GM21576 (cell line): ENCODE measurements at regions not wholly inside any gene's neighbourhood (a gene's known extent, or its start where the extent isn't known, plus 50 kb on each side); places are given as distances from the start of the nearest gene placed in this dataset.
"Not testable (repeated sequence)": the region's sequence is repeated elsewhere in the genome, so short reads cannot be mapped to it uniquely, and the experiment has no call there.

Source experiments
- ATAC-seq: cut with Tn5 transposase; IDR thresholded peaks from one replicate; pipeline ENCODE4 v1.9.1; 2021; ENCODE audit warnings: mild to moderate bottlenecking, moderate library complexity; ENCODE audit not compliant: unreplicated experiment

GRCh38 chr9:90165281-90165680 is 477.3 kb downstream of the DIRAS2 start:
- no peak for ATAC-seq

GRCh38 chr9:90166374-90166773 is 476.2 kb downstream of the DIRAS2 start:
- not testable (repeated sequence) for ATAC-seq

- no peak for ATAC-seq
Observed at GRCh38 chr9:90167914-90168313, 474.7 kb downstream of the DIRAS2 start.

DNA sequence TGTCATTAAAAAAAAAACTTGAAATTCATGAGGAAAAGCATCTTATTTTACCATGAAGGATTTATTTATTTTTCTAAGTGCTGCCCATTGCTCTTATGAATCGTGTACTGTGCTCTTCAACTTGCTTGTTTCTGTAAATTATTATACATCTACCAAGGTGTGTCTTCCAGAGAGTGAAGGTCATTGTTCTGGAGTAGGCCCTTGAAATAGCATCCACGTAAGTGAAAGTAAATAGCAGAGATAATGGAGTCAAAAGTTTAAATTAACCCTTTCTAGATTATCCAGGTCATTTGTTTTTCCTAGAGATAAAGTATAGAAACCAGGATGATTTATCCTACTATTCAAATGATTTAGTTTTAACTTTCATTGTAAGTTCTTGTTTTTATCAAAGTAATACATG is 473.1 kb downstream of the DIRAS2 start:
- no peak for ATAC-seq

- ATAC-seq, result not testable (repeated sequence)
Observed at GRCh38 chr9:90173935-90174334, 468.7 kb downstream of the DIRAS2 start.

GRCh38 chr9:90174346-90174745 is 468.3 kb downstream of the DIRAS2 start:
- not testable (repeated sequence) for ATAC-seq

DNA sequence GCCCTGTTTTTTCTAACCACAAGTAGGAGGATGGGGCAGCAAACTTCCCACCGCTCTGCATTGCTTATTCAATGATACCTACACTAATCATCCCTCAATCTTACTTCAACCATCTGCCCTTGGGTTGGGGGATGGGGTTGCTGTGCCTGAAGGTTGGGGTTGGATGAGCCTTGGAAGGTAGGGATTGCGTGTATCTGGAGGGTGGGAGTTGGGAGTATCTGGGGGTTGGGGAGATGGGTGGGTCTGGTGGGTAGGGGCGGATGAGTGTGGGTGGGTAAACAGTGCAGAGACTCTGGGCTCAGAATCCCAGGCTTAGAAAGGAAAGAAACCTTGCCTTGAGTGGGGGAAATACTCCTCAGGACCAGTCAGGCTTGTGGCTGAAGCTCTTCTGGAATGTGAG is 467.4 kb downstream of the DIRAS2 start:
- ATAC-seq, result no peak

DNA sequence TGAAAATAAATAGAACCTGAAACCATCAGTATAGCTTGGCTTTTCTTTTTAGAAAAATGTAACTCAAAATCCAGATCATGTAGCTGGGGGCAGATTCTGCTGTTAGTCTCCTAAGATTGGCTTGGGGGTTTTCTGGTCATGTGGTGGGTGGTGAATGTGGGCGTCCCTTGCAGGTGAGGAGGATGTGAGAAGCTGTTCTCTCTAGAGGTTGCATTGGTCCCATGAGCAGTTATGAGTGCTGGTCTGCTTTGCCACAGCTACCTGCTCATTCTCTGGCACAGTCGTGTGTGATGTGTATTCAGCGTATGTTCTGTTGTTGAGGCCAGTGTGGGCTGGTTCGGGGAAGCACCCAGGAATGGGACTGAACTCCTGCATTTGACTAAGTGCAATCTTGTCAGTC is 466.8 kb downstream of the DIRAS2 start:
- no peak for ATAC-seq

GRCh38 chr9:90176901-90177300 is 465.7 kb downstream of the DIRAS2 start:
- no peak for ATAC-seq

GRCh38 chr9:90180381-90180780 is 462.2 kb downstream of the DIRAS2 start:
- ATAC-seq, result no peak

DNA sequence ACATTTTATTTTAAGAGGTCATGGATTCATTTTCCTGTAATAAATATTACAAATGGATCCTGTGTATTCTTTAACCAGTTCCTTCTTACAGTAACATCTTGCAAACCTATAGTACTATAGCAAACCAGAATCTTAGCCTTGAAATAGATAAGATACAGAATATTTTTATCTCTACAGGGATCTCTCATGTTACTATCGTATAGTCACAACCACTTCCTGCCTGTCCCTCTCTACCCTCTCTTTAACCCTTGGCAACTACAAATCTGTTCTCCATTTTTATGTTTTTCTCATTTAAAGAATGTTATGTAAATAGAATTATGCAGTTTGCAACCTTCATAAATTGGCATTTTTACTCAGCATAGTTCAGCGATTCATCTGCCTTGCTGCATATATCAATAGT is 454.0 kb downstream of the DIRAS2 start:
- ATAC-seq, result peak; percentile 43

DNA sequence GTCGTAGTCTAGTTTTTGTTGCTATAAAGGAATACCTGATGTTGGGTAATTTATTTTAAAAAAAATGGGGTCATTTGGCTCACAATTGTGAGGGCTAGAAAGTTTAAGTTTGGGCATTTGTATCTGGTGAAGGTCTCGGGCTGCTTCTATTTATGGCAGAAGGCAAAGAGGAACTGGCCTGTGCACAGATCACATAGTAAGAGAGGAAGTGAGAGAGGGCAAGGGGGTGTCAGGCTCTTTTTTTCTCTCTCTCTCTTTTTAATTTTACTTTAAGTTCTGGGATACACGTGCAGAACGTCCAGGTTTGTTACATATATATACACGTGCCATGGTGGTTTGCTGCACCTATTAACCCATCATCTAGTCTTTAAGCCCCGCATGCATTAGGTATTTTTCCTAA is 453.3 kb downstream of the DIRAS2 start:
- ATAC-seq, result peak; percentile 99

GRCh38 chr9:90192465-90192864 is 450.2 kb downstream of the DIRAS2 start:
- ATAC-seq, result not testable (repeated sequence)

- no peak for ATAC-seq
Observed at GRCh38 chr9:90198956-90199355, 443.7 kb downstream of the DIRAS2 start.

DNA sequence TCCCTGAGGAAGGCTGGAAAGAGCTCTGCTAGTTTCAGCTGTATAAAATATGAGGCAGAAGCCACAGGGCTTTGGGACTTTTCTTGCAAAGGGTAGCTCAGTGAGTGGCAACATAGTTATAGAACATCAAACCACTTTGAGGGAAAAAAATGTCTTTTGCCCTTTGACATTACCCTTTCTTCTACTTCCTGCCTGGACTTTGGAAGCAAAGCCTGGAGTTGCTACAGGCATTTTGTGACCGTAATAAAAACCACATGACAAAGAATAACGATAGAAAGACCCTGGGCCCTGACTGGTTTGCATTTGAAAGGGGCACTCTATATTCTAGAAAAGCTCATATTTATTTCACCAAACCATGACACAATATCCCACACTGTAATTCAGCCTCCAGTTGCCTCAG is 440.9 kb downstream of the DIRAS2 start:
- ATAC-seq, result no peak

GRCh38 chr9:90204128-90204831 is 438.3 kb downstream of the DIRAS2 start:
- ATAC-seq, result no peak

GRCh38 chr9:90213045-90213444 is 429.6 kb downstream of the DIRAS2 start:
- ATAC-seq, result not testable (repeated sequence)

DNA sequence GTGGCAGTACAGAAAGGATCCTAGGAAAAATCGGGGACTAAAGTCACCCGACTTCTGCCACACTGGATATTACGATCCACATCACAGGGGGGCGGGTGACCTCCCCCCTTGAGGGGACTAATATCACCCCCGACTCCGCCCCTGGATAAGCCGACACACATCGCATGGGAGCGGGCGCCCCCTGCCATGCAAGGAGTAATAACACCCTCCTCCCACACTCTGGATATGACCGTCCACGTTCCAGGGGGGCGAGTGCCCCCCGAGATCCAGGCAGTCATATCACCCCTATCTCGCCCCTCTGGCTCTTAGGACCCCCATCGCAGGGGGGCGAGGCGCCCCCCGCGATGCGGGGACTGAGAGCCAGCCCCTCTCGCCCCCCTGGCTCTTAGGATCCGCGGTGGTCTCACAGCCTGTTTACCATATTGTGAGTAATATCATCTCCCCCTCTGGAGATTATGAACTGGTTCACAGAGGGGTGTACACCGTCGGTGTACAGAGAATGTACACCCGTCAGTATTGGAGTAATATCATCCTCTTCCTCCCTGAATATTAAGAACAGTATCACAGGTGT is 423.0 kb downstream of the DIRAS2 start:
- ATAC-seq, result no peak

- not testable (repeated sequence) for ATAC-seq
Observed at GRCh38 chr9:90221899-90222298, 420.7 kb downstream of the DIRAS2 start.

DNA sequence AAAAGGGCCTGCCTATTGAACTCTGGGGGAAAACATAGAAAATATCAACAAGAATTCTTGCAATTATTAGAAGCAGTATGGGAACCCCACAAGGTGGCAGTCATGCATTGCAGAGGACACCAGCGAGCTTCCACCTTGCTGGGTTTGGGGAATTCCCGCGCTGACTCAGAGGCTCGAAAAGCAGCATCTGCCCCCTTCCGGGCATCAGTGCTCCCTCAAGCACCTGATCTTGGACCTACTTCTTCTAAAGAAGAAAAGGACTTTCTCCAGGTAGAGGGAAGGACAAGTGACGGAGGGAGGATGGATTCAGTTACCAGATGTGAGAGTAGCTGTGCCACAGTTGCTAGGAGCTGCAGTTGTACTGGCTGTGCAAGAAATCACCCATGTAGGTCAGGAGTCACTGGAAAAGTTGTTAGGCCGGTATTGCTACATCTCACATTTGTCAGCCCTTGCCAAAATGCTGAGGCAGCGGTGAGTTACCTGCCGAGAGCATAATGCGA is 415.7 kb downstream of the DIRAS2 start:
- not testable (repeated sequence) for ATAC-seq

GRCh38 chr9:90233081-90233480 is 409.5 kb downstream of the DIRAS2 start:
- ATAC-seq, result not testable (repeated sequence)

DNA sequence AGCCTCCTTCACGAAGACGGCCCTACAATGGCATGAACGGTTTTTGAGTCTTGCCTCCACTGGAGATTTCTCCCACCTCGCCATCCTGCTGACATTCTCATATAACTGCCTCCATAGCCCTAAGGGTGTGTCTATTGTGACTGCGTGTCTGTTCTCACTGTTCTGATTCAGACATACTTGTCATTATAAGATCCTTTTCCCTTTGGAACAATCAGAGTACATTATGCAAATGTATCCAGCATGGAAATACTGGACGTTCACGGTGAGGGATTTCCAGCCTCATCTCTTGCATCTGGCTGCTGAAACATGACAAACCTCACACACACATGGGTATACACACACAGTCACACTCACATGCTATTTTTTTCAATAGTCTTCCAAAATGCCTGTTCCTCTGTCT is 402.1 kb downstream of the DIRAS2 start:
- ATAC-seq, result no peak

DNA sequence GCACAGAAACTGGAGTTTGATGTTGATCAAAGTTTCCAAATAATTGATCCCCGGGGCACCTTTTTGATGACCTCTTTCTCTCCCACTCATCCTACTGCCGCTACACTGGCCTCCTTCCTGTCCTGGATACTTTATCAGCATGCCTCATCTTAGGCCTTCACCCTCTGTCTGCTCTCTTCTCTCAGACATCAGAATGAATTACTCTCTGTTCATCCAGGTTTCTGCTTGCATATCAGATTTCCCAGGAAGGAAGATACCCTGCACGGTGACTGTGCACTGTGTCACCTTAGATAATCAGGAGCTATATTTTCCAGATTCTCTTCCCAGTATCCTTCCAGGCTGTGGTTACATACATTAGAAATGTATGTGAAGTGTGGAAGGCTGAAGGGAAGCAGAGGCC is 397.0 kb downstream of the DIRAS2 start:
- ATAC-seq, result no peak
